Neural cell (in vitro differentiated cells): ENCODE measurements at regions not wholly inside any gene's neighbourhood (a gene's known extent, or its start where the extent isn't known, plus 50 kb on each side); places are given as distances from the start of the nearest gene placed in this dataset.

ENCODE experiments used
- EP300 ChIP-seq: fragments of 450-650 bp; conservative IDR thresholded peaks from 2 replicates; pipeline ENCODE4 v1.6.1; 2014; ENCODE audit warnings: antibody characterized with exemption, mild to moderate bottlenecking, moderate library complexity; ENCODE audit not compliant: poor library complexity, severe bottlenecking
- POLR2AphosphoS5 ChIP-seq: IDR thresholded peaks from 2 replicates; pipeline ENCODE4 v1.6.1; 2012
- RAD21 ChIP-seq: fragments of 450-650 bp; conservative IDR thresholded peaks from 2 replicates; pipeline ENCODE4 v1.6.1; 2014; ENCODE audit warnings: antibody characterized with exemption, mild to moderate bottlenecking, moderate library complexity

- TF ChIP-seq POLR2AphosphoS5 (no peak), RAD21 (no peak), EP300 (no peak)
Measured at GRCh38 chr11:23885801-23886200, 611.1 kb upstream of the LUZP2 start.
